Ovary (tissue), 7 donors: ENCODE measurements at regions not wholly inside any gene's neighbourhood (a gene's known extent, or its start where the extent isn't known, plus 50 kb on each side); places are given as distances from the start of the nearest gene placed in this dataset.

Experiments
- DNase-seq, 5 donors: peaks; one replicate each; pipeline ENCODE4 v3.0.0-alpha.2; 2019 to 2020
- H3K27ac ChIP-seq, 2 donors: fragments of 200-600 bp; one replicate each; pipeline versions ENCODE4 v1.5.1 to v1.8.0; 2019 to 2022
- H3K27me3 ChIP-seq: fragments of 200-600 bp; one replicate; pipeline ENCODE4 v1.8.0; 2022
- H3K36me3 ChIP-seq: fragments of 200-600 bp; sonication (generic); one replicate; pipeline ENCODE4 v1.5.1; 2019
- H3K4me1 ChIP-seq: one replicate; pipeline ENCODE4 v1.8.1; 2013; ENCODE audit warnings: mild to moderate bottlenecking, moderate library complexity; ENCODE audit not compliant: insufficient read depth
- H3K4me3 ChIP-seq: fragments of 200-600 bp; sonication (generic); one replicate; pipeline ENCODE4 v1.5.1; 2017
- H3K9me3 ChIP-seq, 2 donors: fragments of 200-600 bp in 1 of 2; sonication (generic) in 1 of 2; one replicate each; pipeline versions ENCODE4 v1.5.1 to v1.8.1; 2013 to 2019; ENCODE audit warnings: mild to moderate bottlenecking in 1 of 2, moderate library complexity in 1 of 2
- EP300 ChIP-seq: sonication (generic); formaldehyde crosslinking; IDR thresholded peaks from one replicate; pipeline ENCODE4 v1.6.1; 2017; ENCODE audit warnings: antibody characterized with exemption
- POLR2A ChIP-seq: fragments of 450-650 bp; IDR thresholded peaks from one replicate; pipeline ENCODE4 v1.6.1; 2017; ENCODE audit warnings: antibody characterized with exemption, mild to moderate bottlenecking, moderate library complexity
- WGBS, 3 donors: extraction: QIAGEN DNeasy Blood & Tissue Kit in 1 of 3; methylation state at CpG; one replicate each; pipeline versions ENCODE4 v1.1.5 to v1.1.7; 2013 to 2017; 5-methylcytosine and 5-hydroxymethylcytosine counted together
- intact Hi-C, 4 donors: fragments of 100-400 bp; cut with DNase I; formaldehyde crosslinking; loops; one replicate each; pipeline versions ENCODE4 v1.11.0 to v1.15.1; 2022 to 2023
- TF ChIP-seq, protein P1 (sequence below), 3 donors: fragments of 450-650 bp in 2 of 3; fragments of 200-600 bp in 1 of 3; IDR thresholded peaks; one replicate each; pipeline versions ENCODE4 v1.5.1 to v1.8.0; 2016 to 2022; ENCODE audit warnings: antibody characterized with exemption in 3 of 3, mild to moderate bottlenecking in 1 of 3
- donor health status: DM: no; HTN: no; CAD: no; lungs with moderate emphysema.
- donor health status: DM: no; HTN: no; CAD: no.
- donor health status: Bipolar disorder and iron deficiency.
- donor health status: DM: no; HTN: no; CAD: no.
- donor health status: DM: yes; HTN: yes; CAD: no.

GRCh38 chr2:78417355-78417754 lies 608.1 kb upstream of the REG3G start:
- Histone ChIP-seq H3K27ac (no peak overlapping the region), H3K4me3 (no peak overlapping the region), H3K27me3 (no peaks in the 10 kb centered on the region), H3K9me3 (no peaks in the 10 kb centered on the region), H3K4me1 (no peaks in the 10 kb centered on the region), H3K36me3 (no peaks in the 10 kb centered on the region)
- intact Hi-C loops = no loop called here
- DNase-seq = no peak
- TF ChIP-seq POLR2A = no peak
- TF ChIP-seq, protein P1, sequence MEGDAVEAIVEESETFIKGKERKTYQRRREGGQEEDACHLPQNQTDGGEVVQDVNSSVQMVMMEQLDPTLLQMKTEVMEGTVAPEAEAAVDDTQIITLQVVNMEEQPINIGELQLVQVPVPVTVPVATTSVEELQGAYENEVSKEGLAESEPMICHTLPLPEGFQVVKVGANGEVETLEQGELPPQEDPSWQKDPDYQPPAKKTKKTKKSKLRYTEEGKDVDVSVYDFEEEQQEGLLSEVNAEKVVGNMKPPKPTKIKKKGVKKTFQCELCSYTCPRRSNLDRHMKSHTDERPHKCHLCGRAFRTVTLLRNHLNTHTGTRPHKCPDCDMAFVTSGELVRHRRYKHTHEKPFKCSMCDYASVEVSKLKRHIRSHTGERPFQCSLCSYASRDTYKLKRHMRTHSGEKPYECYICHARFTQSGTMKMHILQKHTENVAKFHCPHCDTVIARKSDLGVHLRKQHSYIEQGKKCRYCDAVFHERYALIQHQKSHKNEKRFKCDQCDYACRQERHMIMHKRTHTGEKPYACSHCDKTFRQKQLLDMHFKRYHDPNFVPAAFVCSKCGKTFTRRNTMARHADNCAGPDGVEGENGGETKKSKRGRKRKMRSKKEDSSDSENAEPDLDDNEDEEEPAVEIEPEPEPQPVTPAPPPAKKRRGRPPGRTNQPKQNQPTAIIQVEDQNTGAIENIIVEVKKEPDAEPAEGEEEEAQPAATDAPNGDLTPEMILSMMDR (IDR thresholded peaks at IDR 0.05) = no peak
- 25 to 32% (median 30%) methylated on average over 2 of the region's 2 CpGs for WGBS, 3 donors

DNA sequence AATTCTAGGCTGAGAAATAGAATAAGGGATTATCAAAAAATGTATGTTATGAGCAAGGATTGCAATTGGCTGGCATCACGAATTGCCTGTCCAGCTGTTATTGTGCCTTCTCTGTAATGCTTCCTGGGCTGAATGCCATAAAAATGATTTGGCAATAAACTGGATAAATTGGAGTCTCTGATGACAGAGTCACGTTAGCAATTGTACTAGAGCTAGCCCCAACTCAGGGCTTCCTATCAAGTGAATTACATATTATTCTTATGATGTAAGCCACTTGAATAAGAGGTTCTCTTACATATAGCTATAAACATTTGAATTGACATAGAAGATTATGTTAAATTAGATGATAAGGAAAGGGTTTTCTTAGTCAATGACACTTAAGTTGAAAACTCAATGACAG lies 607.5 kb upstream of the REG3G start:
- Histone ChIP-seq H3K36me3 (no peaks in the 10 kb centered on the region), H3K4me1 (no peaks in the 10 kb centered on the region), H3K27ac (no peak overlapping the region), H3K4me3 (no peak overlapping the region), H3K27me3 (no peaks in the 10 kb centered on the region), H3K9me3 (no peaks in the 10 kb centered on the region)
- WGBS, 3 donors = 12 to 15% (median 15%) methylated on average over 2 of the region's 2 CpGs
- TF ChIP-seq EP300 = no peak
- TF ChIP-seq, protein P1 (IDR thresholded peaks at IDR 0.05) = no peak
- no peak for TF ChIP-seq POLR2A
- intact Hi-C loops = no loop called here
- DNase-seq = no peak

- no peaks in the 10 kb centered on the region for H3K4me1 ChIP-seq
- TF ChIP-seq, protein P1 (IDR thresholded peaks at IDR 0.05) = no peak
- TF ChIP-seq EP300 (no peak), POLR2A (no peak)
- no peaks in the 10 kb centered on the region for H3K9me3 ChIP-seq
- H3K27me3 ChIP-seq = no peaks in the 10 kb centered on the region
- H3K27ac ChIP-seq = no peak overlapping the region
- intact Hi-C loops = no loop called here
- no peak for DNase-seq
- H3K36me3 ChIP-seq = no peaks in the 10 kb centered on the region
- H3K4me3 ChIP-seq = no peak overlapping the region
- WGBS, 3 donors = 93 to 100% (median 98%) methylated on average over 1 of the region's 1 CpG
Observed at GRCh38 chr2:78420132-78420531, 605.4 kb upstream of the REG3G start.

DNA sequence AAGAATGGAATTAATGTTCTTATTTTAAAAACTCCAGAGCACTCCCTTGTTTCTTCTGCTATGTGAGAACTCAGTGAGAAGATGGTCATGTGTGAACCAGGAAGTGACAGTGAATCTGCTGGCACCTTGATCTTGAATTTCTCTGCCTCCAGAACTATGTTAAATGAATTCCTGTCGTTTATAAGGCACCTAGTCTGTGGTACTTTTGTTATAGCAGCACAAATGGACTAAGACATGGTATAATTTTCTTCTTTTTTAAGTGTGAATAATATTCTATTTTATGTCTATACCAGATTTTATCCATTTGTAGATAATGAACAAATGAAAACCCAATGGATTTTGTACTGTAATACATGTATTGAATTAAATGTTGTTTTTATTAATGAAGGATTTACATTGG lies 601.9 kb upstream of the REG3G start:
- intact Hi-C loops = no loop called here
- H3K9me3 ChIP-seq = no peaks in the 10 kb centered on the region
- no peak overlapping the region for H3K4me3 ChIP-seq
- TF ChIP-seq POLR2A = no peak
- no peak overlapping the region for H3K27ac ChIP-seq
- no peak for DNase-seq
- no peaks in the 10 kb centered on the region for H3K36me3 ChIP-seq
- no peaks in the 10 kb centered on the region for H3K4me1 ChIP-seq
- no peaks in the 10 kb centered on the region for H3K27me3 ChIP-seq
- whole genome bisulfite sequencing, 3 donors = 52 to 75% (median 64%) methylated on average over 1 of the region's 1 CpG

DNA sequence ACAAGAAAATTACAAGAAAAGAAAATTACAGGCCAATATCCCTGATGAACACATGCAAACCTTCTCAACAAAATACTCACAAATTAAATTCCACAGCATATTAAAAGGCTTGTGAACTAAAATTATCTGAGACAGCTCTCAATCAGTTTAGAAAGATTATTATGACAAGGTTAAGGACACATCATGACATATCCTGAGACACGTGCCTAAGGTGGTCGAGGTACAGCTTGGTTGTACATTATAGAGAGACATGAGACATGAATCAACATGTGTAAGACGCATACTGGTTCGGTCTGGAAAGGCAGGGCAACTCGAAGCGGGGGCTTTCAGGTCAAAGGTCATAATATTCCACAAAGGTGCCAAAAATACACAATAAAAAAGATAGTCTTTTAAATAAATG lies 598.3 kb upstream of the REG3G start:
- H3K36me3 ChIP-seq = no peaks in the 10 kb centered on the region
- H3K27ac ChIP-seq = no peak overlapping the region
- TF ChIP-seq EP300 = no peak
- no peak for TF ChIP-seq POLR2A
- TF ChIP-seq, protein P1 (IDR thresholded peaks at IDR 0.05) = no peak
- no peak for DNase-seq
- no peak overlapping the region for H3K4me3 ChIP-seq
- H3K4me1 ChIP-seq = no peaks in the 10 kb centered on the region
- no peaks in the 10 kb centered on the region for H3K27me3 ChIP-seq
- H3K9me3 ChIP-seq = no peaks in the 10 kb centered on the region
- intact Hi-C loops = no loop called here
- 81 to 83% (median 83%) methylated on average over 6 of the region's 6 CpGs for WGBS, 3 donors
